AG04450 (cell line): ENCODE measurements at regions not wholly inside any gene's neighbourhood (a gene's known extent, or its start where the extent isn't known, plus 50 kb on each side); places are given as distances from the start of the nearest gene placed in this dataset.

Experiments used
- CTCF ChIA-PET: fragments of 300-600, 350-600 bp; formaldehyde crosslinking; extraction: SDS; loops from one replicate; lab custom pipeline; 2022; ENCODE audit warnings: antibody characterized with exemption, inconsistent platforms; lab: Charles Lee
- POLR2A ChIA-PET: fragments of 350-600 bp; formaldehyde crosslinking; extraction: SDS; loops from one replicate; lab custom pipeline; 2021; ENCODE audit warnings: antibody characterized with exemption, inconsistent platforms; lab: Yijun Ruan, JAX
- DNase-seq: peaks from one replicate; pipeline ENCODE4 v3.0.0-alpha.2; 2011; ENCODE audit warnings: low read depth, low spot score
- H3K27ac ChIP-seq: one replicate; pipeline ENCODE4 v1.5.1; 2012; ENCODE audit warnings: low read depth, low read length, control low read depth
- H3K27me3 ChIP-seq: one replicate; pipeline ENCODE4 v1.6.0; 2012; ENCODE audit warnings: low read length; ENCODE audit not compliant: control insufficient read depth, insufficient read depth
- H3K4me3 ChIP-seq: 2 replicates; pipeline ENCODE4 v1.5.1; 2011; ENCODE audit warnings: mild to moderate bottlenecking, low read depth, low read length, control low read depth
- H3K9me3 ChIP-seq: 2 replicates; pipeline ENCODE4 v1.5.1; 2012; ENCODE audit warnings: low read length; ENCODE audit not compliant: control insufficient read depth, insufficient read depth
- CTCF ChIP-seq: IDR thresholded peaks from 2 replicates; pipeline ENCODE4 v1.5.1; 2011; ENCODE audit warnings: low read depth, low read length, control low read depth, inconsistent platforms

GRCh38 chr13:75123428-75123827, 358.5 kb downstream of the TBC1D4 start:
- ChIA-PET CTCF (no interaction called here), POLR2A (no interaction called here)
- no peak for DNase-seq
- no peak for TF ChIP-seq CTCF
- Histone ChIP-seq H3K27ac (no peak overlapping the region), H3K9me3 (no peaks in the 10 kb centered on the region), H3K4me3 (no peak overlapping the region), H3K27me3 (no peaks in the 10 kb centered on the region)

GRCh38 chr13:75120085-75120484, 361.9 kb downstream of the TBC1D4 start:
- Histone ChIP-seq H3K4me3 (no peak overlapping the region), H3K9me3 (no peaks in the 10 kb centered on the region), H3K27ac (no peak overlapping the region), H3K27me3 (no peaks in the 10 kb centered on the region)
- POLR2A ChIA-PET = no interaction called here
- CTCF ChIA-PET = no interaction called here
- DNase-seq = no peak
- no peak for TF ChIP-seq CTCF

GRCh38 chr13:75115171-75115570, 366.8 kb downstream of the TBC1D4 start:
- DNase-seq = no peak
- POLR2A ChIA-PET = no interaction called here
- CTCF ChIA-PET = no interaction called here

GRCh38 chr13:75103976-75104375, 378.0 kb downstream of the TBC1D4 start:
- H3K4me3 ChIP-seq = no peak overlapping the region
- no peaks in the 10 kb centered on the region for H3K27me3 ChIP-seq
- H3K9me3 ChIP-seq = no peaks in the 10 kb centered on the region
- ChIA-PET POLR2A (no interaction called here), CTCF (no interaction called here)
- TF ChIP-seq CTCF = no peak
- H3K27ac ChIP-seq = no peak overlapping the region
- DNase-seq = no peak

More at GRCh38 chr13:75115171-75115570, 366.8 kb downstream of the TBC1D4 start:
- H3K27ac ChIP-seq = no peak overlapping the region
- no peak for TF ChIP-seq CTCF
- H3K9me3 ChIP-seq = no peaks in the 10 kb centered on the region
- H3K4me3 ChIP-seq = no peak overlapping the region
- no peaks in the 10 kb centered on the region for H3K27me3 ChIP-seq

- DNase-seq = no peak
- no peak for TF ChIP-seq CTCF
- CTCF ChIA-PET = interaction anchor here (1.0 kb wide), 1 partner anchor 19 kb away, joined by 3 read pairs; no protein-coding TSS in a partner anchor
- H3K4me3 ChIP-seq = no peak overlapping the region
- no peaks in the 10 kb centered on the region for H3K9me3 ChIP-seq
- no peaks in the 10 kb centered on the region for H3K27me3 ChIP-seq
- POLR2A ChIA-PET = no interaction called here
- no peak overlapping the region for H3K27ac ChIP-seq
Measured at GRCh38 chr13:75102001-75102716, 379.8 kb downstream of the TBC1D4 start.
